Activated CD4-positive, alpha-beta T cell treated with anti-CD3 and anti-CD28 coated beads, Interleukin-10, Interleukin-2, amounts not matched to agents 100 ng/mL and 50 ng/mL, durations not matched to agents 16 hours and 8 hours (primary cell): ENCODE measurements at regions not wholly inside any gene's neighbourhood (a gene's known extent, or its start where the extent isn't known, plus 50 kb on each side); places are given as distances from the start of the nearest gene placed in this dataset.
"Not testable (repeated sequence)": the region's sequence is repeated elsewhere in the genome, so short reads cannot be mapped to it uniquely, and the experiment has no call there.

Source experiments
- DNase-seq: peaks from one replicate; pipeline ENCODE4 v3.0.0-alpha.2; 2020

DNA sequence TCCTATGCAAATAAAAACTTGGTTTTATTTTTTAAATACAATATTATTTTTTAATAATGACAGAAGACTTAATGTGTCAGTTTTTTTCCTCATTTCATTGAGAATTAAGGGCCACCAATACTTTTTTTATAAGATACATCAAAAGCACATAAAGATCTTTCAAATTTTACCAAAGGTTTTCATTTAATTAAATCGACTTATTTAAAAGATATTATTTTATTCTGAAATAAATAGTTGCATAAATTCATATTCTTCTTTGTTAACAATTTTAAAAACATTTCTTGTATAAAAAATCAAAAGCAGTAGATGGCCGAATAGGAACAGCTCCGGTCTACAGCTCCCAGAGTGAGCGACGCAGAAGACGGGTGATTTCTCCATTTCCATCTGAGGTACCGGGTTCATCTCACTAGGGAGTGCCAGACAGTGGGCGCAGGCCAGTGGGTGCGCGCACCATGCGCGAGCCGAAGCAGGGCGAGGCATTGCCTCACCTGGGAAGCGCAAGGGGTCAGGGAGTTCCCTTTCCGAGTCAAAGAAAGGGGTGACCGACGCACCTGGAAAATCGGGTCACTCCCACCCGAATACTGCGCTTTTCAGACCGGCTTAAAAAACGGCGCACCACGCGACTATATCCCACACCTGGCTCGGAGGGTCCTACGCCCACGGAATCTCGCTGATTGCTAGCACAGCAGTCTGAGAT is 374.6 kb upstream of the NPVF start:
- not testable (repeated sequence) for DNase-seq

- DNase-seq: not testable (repeated sequence)
Observed at GRCh38 chr7:25603427-25603740, 375.1 kb upstream of the NPVF start.

GRCh38 chr7:25611196-25611595 is 382.9 kb upstream of the NPVF start:
- no peak for DNase-seq

DNA sequence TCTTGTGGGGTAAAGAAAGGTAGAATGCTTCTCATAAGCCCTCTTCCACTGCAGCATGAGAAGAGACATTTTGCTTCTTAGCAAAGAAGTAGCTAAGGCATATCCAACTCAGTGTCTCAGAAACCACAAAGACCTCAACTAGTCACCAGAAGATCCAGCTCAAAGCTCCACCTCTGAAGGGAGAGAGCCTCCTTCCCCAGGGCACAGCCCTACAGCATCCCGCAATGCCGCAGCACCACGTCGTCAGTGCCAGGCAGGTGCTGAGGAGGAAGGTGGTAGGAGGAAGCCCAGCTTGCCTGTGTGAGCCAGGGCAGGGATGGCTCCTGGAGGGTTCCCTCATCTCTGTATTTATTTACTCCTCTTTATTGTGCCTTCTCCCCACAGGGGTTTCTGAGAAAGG is 385.6 kb upstream of the NPVF start:
- DNase-seq: no peak

DNA sequence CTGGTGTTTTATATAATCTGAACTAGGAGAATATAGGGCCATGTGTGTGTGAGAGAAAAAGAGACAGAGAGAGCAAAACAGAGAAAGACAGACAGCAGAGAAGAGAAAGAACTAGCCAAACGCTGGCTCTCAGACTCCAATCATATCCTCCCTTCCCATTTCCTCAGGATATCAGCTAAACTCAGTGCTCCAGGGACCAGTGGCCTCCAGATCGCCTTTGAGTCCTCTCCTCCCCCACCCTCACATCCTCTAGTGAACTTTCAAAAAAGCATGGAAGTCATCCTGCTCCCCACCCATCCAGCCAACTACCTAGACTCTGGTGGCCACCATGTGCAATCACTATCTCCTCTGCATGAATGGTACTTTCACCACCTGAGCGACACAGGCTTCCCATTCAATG is 386.1 kb upstream of the NPVF start:
- no peak for DNase-seq

GRCh38 chr7:25615003-25615402 is 386.7 kb upstream of the NPVF start:
- DNase-seq: no peak

DNA sequence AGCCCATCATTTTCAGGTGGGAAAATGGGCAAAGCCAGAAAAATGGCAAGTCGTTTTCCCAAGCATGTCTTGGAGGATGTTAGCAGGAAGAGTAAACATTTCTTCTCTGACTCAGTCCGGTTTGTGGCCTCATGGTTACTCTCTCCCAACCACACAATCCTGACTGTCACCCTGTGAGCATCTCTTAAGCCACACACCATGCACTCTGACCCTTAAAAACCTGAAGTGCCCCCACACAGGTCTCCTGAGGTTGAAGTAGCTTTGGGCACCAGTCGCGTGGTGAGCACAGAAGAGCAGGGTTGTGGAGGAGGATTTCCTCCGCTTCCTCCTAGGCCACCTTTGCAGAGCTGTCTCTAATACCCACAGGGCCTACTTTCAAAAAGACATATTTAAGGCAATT is 387.3 kb upstream of the NPVF start:
- DNase-seq: no peak

DNA sequence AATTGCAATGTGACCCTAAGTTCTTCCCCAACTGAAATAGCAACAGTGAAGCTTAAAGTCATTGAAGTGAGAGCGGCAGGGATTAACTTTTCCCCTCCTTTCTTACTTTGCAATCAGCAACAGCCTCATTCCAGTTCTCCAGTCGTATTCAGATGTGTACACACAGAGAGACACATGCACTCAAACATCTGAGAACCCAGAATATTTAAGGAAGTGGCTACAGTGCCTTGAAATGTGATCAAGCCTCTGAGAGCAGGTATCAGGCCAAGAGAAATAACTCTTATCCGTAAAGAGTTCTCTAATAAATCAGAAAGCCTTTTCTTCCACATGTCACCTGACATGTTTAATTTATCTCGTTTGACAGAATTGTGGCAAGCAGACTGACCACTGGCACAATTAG is 388.9 kb upstream of the NPVF start:
- no peak for DNase-seq

DNA sequence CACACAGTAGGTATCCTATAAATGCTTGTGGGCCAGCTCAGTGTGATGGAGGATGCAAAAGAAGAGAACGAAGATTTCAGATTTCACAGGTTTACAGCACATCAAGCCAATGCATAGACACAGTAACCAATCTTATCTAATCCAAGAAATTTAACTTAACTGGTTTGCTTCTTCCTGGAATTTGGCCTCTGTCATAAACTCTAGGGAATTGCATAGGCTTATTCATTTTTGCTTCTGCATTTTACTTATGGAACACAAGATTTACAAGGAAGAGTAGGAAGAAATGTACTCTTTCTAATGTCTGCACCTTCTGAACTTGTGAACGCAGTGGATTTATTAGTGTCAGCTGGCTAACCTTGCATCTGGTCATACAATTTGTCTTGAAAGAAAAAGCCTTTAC is 389.4 kb upstream of the NPVF start:
- DNase-seq: no peak

DNA sequence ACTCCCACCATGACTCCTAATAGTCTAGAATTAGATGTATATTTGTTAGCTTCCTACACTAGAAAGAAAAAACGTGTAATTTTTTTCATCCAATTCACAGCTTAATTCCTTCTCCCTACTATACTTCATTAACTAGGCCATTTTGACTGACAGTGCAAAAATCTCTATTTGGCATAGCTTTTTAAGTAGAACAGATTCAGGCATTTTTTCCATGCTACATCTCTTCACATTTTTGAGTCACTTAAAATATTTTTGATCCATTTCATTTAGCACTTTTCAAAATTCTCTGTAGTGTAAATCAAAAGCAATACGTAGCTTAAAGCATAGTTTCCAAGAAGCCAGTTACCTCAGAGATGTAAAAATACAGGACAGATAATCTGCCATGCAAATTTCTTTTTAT is 391.1 kb upstream of the NPVF start:
- DNase-seq: no peak

- peak; percentile 10 for DNase-seq
Observed at GRCh38 chr7:25619963-25620799, 391.9 kb upstream of the NPVF start.

GRCh38 chr7:25621993-25622392 is 393.7 kb upstream of the NPVF start:
- no peak for DNase-seq

- DNase-seq: no peak
Observed at GRCh38 chr7:25622695-25623094, 394.4 kb upstream of the NPVF start.

- no peak for DNase-seq
Observed at GRCh38 chr7:25624051-25624450, 395.8 kb upstream of the NPVF start.

GRCh38 chr7:25624833-25625232 is 396.5 kb upstream of the NPVF start:
- no peak for DNase-seq

DNA sequence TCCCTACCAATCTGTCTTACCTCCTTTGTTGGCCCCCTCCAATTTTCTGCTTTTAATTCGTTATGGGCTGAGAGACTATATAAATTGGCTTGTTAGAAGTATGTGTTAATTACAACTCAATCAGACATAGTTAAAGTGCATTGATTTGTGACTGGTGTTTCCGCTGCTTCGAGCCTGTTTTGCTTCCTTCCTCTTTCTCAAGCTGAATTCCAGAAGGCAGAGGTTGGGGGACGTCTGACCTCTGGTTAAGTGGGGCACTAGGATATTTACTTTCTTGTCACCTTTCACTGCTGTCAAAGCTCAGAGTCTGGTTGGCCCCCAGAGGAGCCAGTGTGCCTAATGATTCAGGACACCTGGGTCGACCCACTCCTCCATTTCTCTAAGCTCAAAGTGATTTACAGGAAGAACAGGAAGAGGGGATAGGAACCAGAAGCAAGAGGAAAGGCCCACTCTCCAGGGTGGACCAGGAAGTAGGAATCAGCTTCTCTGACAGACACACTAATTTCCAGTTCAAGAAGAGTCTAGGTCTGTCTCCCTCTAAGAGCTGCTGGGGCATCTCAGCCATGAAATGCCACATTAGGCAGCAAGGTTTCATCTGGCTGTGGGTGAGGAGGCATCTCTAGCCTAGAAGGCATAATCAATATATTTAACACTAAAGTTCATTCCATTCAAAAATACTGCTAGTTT is 397.2 kb upstream of the NPVF start:
- no peak for DNase-seq

- DNase-seq: no peak
Observed at GRCh38 chr7:25626451-25627131, 398.3 kb upstream of the NPVF start.

- no peak for DNase-seq
Observed at GRCh38 chr7:25628446-25628845, 400.2 kb upstream of the NPVF start.

DNA sequence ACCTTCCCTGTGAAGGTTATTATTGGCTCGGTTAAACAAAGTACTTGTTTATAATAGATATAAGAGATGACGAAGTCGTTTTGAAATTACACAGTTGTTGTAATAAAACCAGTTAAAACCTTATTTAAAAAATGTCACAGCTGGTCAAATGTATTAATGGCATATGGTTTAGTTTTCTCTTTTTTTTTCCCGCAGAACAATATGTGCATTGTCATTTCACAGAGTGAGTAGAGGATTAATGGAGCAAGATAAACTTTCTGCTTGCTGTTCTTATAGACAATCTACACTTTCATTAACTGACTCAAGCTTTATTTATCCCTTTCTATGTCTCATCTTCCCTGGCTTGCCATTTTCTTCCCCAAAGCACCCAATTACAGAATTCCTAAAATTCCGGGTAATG is 404.3 kb upstream of the NPVF start:
- DNase-seq: no peak

DNA sequence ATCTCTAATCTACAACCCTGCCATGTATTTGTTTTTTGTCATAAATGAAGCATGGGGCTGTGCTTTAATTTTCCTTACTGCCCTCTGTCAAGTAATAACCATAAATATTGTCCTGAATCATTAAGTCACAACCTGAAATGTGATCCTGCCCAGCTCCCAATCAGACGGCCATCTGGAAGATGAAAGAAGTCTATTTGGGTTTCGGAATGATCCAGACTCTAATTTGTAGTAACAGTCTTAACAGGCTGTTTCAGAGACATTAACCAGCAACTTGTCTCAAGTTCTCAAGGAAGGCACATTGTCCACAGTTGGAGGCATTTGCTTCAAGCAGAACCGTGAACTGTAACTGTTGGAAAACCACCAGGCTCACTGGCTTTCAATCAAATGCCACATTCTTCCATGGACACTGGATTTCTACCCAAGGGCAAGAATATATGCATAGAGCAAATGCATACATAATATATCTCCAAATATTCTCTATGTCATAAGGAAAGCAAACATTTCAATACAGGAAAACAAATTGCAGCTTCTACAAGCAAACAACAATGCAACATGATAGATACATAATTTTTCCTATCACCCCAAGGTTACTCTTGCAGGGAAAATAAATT is 405.2 kb upstream of the NPVF start:
- no peak for DNase-seq

GRCh38 chr7:25636168-25636567 is 407.9 kb upstream of the NPVF start:
- DNase-seq: no peak

DNA sequence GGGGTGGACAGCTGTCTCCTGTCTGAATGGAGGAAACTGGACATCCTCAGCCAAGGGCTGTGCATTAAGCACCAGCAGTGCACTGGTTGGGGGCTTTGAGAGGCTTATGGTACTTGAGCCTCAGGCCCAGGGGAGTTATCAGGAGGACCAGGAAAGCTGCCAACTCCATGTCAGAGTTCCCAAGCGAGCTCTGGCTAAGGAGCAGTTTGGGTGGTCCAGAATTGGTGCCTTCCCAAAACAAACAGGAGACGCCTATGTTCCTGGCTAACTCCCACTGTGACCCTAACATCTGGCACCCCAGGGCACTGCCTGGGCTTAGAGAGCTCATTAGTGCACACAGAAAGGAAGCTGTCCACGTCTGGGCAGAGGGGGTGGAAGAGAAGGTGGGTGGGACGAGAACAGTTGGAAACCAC is 408.6 kb upstream of the NPVF start:
- no peak for DNase-seq

DNA sequence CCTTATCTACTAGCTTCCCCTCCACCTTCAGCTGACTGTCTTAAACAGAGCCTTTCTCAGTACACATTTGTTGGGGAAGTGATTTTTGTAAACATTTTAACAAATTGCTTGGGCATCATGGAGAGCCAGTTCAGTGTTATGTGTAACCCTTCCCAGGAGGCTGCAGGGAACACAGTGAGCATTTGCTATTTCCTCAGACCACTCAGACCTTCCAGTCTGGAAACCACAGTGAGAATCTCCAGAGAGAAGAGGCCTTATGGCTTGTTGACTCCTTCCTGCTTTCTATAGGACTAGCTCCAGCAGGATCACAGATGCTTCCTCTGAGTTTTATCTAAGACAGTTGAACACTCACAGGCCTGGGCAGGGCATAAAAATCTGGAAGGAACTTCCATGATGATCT is 409.8 kb upstream of the NPVF start:
- no peak for DNase-seq
